NCI-H510A (cell line): ENCODE measurements at regions not wholly inside any gene's neighbourhood (a gene's known extent, or its start where the extent isn't known, plus 50 kb on each side); places are given as distances from the start of the nearest gene placed in this dataset.
"Not testable (repeated sequence)": the region's sequence is repeated elsewhere in the genome, so short reads cannot be mapped to it uniquely, and the experiment has no call there.

Experiments
- DNase-seq: peaks from one replicate; lab custom pipeline; 2025; lab: John Stamatoyannopoulos, UW

DNA sequence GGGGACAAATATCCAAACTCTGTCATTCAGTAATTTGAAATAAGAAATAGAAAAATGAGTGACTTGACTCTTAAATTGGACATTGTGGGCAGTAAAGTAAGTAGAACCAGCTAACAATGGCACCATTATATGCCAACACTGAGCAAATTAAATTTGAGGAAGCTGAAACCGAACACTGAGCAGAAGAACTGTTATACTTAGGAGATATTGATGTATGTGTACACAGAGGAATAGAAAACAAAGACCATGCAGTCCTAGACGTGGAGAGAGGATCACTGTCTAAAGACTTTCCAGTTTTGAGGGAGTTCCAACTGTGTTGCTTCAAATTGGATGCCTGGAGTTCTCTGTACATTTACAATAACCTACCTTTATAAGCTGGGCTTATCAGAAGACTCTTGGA, 427.0 kb upstream of the EYS start:
- DNase-seq, result no peak

DNA sequence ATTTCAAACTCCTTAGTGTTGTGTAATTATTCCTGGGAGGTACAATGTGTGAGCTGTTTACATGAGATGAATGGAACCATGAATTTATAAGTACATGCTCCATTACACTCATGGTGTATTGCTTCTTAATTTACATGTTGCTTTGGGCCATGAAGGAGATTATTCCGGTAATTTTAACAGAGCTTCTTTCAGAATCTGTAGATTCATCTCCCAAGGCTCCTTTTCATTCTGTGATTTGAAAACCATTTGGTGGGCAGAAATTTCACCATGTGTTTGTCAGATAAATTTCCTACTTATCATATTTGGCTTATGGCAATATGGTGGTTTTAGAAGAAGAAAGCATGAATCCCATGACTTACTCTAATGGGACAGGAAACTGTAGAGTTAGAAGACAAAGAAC, 421.6 kb upstream of the EYS start:
- DNase-seq, result no peak

DNA sequence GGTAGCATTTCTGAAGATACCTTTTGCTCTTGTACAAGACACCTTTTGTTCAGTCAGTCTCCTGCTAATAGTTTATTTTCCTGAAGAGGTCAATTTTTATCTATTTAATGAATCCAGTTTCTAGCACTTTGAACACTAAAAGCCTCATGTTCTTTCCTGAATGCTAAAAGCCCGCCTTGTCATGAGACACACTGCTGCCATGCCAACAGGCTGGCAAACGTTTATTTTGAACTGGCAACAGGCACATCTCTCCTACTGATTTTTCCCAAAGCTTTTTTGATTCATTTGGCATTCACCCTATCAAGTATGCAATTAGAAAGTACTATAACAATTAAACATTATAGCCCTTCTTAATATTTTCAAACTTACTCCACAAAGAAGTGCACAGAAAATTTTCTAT, 421.2 kb upstream of the EYS start:
- no peak for DNase-seq

DNA sequence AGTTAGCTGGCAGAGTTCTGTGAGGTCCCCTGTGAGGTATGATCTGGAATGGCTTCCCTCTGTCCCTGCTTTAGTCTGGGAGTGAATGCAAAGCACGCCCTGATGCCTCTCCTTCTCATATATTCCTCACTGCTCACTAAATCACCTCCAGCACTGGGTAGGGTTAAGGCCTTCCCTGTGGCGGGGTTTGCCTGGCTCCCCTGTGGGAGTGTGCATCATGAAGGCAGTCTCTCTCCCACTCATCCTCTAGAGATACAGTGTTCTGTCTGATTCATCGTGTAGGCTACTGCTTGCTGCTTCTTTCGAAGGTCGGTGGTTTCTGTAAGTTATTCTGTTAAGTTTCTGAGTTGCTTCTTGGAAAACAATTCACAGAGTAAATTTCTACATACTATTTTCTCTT, 420.0 kb upstream of the EYS start:
- no peak for DNase-seq

DNA sequence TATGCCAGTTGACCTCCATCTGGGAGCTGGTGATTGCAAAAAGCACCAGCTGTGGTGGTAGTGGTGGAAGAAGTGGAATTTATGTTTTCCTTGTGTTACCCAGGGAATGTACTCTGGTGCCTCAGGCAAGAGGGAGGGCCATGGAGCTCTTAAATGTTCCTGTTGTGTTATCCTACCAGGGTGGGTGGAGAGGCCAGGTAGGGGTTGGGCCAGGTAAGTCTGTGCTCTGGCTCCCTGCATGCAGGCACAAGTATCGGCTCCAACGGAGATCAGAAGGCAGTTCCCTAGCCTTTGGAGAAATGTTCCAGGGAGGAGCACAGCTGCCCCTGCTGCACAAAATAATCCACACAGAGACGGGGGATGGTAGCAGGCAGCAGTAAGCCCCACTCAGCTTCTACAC, 419.3 kb upstream of the EYS start:
- DNase-seq, result no peak

DNA sequence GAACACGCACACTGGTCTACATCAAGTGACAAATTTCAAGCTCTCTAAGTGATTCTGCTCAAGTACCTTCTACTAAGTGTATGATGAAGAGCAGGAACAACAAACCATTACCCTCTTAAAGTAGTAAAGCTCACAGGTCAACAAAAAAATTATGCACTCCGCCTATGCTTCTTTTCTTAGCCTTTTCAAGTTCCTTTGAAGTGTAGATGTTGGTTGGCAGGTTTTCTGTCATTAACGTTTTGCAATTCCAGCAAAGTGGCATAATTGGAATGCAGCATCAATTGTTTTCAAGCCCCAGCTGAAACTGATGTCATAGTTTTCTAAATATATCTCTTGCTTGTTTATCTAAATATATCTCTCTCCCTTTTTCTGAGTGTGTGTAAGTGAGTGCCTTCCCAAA, 396.9 kb upstream of the EYS start:
- peak; percentile 11 for DNase-seq

DNA sequence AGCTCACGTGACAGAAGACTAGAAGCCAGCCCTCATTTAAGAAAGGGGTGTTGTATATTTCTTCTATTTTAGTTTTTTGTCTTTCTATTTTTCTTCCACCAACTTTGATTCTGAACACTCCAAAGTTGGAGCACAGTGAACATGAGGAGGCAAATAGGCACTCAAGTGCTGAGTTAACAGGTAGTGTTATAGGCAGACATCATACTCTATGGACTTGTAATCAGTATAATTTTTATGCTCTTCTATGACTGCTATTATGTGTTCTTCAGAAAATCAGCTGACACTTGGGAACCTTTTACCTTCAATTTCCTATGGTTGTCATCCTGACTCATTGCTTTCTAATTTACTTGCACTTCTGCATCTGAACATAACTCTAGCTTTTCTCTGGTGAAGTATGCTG, 396.3 kb upstream of the EYS start:
- DNase-seq, result no peak

DNA sequence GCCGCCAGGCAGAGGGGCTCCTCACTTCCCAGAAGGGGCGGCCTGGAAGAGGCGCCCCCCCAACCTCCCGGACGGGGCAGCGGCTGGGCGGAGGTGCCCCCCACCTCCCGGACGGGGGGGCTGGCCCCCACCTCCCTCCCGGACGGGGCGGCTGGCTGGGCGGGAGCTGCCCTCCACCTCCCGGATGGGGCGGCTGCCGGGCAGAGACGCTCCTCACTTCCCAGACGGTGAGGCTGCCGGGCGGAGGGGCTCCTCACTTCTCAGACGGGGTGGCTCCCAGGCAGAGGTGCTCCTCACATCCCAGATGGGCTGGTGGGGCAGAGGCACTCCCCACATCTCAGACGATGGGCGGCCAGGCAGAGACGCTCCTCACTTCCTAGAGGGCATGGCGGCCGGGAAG, 389.7 kb upstream of the EYS start:
- DNase-seq, result no peak

DNA sequence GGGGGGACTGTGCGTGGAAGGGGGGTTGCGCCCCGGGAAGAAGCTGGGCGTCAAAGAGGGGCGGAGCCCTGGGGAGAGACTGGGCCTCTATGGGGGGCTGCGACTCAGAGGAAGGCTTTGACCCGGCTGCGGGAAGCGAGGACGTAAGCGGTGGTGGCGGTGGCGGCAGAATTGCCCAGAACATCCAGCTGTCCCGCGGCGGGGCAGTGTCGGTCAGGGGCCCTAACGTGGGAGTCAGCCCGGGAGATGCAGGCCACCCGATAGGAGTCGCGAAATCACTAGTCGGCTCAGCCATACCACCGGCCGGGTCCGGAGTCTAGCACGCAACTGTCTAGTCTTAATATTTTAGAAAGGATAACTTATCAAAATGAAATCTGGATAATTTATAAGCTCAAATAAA, 387.6 kb upstream of the EYS start:
- DNase-seq, result no peak

DNA sequence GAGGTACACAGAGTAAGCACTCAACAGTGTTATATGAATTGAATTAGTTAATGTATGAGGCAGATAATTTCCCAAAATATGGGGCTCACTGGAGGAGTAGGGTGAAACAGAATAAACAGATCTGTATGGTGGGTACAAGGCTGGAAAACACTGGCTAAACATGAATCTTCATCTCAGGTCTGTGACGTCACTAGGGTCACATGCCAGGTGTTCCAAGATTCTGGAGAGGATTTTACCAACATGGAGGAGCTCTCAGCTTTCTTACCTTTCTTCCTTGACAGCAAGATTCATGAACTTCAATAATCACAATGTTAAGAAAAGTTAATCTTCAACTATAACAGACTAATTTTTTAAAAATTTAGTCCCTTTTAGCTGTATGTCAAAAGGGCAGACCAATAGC, 385.3 kb upstream of the EYS start:
- DNase-seq, result not testable (repeated sequence)

DNA sequence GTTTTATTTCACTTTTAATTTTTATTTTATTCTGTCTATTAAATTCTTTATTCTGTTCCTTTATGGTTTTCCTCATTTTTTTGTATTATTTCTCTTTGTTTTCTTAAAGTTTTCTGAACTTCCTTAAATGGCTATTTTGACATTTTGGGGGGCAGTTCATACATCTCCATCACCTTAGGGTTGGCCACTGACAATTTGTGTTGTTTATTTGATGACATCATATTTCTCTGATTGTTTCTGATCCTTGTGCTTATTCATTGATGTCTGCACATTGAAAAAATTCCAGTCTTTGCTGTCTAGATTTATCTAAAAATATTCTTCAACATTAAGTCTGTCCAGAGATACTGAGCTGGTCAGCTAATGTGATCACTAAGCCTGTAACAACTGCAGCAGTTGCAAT, 379.5 kb upstream of the EYS start:
- DNase-seq, result no peak

DNA sequence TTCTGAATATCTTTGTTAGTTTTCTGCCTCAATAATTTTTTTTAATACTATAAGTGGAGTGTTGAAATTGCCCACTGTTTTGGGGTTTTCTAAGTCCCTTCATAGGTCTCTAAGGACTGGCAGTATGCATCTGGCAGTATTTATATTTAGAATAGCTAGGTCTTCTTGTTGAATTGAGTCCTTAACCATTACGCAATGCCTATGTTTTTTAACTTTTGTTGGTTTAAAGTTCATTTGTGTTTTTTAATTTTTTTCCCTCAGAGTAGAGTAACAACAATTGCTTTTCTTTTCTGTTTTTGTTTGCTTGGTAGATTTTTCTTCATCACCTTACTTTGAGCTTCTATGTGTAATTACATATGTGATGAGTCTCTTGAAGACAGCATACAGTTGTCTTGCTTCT, 375.9 kb upstream of the EYS start:
- no peak for DNase-seq

DNA sequence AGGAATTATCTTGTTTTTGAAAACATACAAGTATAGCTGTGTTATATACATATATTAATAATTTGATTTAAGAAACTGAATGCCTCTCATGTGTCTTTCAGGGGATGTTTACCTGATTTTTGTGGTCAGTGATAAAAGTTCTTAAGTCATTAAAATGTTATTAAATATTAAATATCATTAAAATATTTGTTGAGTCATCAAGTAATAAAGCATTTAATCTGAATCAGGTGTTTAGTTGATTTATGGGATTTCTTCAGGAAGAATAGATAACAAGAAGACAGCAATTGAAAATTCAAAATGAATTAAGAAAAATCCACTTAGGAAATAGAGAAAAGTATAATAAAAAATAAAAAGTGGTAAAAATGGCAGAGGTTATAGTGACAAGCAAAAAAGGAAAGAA, 361.9 kb upstream of the EYS start:
- DNase-seq, result no peak

DNA sequence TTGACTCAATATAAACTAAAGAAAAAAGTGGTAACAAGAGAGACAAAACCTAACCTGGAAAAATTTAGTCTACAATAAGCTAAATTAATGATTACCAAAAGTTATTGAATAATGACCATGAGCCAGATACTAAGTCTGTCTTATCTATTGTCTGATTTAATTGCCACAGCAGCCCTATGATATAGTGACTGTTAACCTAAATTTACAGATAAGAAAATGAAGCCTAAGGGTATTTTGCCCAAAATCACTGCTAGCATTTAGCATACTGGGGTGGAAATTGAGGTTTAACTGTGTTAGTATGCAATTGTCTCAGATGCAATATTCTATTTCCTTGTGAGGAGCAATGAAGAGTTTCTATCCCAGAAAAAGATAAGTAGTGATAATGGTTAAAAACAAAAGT, 361.0 kb upstream of the EYS start:
- DNase-seq, result no peak

DNA sequence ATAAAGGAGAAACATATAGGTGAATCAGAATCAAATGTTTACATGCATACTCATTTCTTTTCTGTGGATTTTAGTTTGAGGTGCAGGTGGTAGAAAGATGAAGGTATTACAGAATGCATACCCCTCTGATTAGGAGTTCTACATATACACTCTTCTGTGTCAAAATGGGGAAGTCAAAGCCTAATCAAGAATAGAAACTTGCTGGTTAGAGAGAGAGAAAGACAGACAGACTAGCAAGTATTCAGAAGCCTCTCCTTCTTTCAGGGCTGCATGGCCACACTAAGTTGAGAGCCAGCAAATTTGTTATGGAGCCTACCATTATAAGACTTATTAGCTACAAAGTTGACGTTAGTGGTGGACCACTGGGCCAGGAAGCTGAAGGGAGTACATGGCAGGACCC, 358.3 kb upstream of the EYS start:
- no peak for DNase-seq

DNA sequence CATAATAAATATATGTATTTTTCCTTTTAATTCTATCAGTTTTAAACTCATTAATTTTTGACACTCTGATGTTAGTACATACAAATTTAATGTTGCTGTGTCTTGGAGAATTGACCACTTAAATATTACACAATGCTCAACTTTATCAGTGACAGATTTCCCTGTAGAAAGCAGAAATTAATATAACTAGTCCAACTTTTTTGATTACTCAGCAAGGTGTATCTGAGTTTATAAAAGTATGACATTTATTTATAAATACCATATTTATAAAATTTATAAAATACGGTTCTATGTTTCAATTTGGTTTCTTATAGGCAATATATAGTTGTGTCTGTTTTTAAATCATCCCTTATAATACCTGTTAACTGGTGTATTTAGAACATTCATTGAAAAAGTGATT, 350.0 kb upstream of the EYS start:
- DNase-seq, result no peak

DNA sequence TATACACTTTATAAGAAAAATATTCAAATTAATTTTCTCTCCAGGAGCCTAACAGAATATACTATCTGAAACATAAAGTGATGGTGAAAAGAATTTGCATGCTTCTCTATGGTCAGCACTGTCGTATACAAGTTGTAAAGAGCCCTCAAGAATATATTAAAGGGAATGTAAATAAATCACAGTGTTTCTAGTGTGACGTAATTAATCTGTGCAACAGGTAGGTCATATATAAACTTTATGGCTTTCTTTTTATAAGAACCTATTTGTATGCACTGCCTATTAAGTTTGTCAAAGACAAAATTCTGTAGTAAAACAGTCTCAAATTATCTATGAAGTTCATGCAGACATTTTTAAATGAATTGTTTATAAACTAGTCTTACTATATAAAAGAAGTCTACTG, 347.9 kb upstream of the EYS start:
- no peak for DNase-seq

DNA sequence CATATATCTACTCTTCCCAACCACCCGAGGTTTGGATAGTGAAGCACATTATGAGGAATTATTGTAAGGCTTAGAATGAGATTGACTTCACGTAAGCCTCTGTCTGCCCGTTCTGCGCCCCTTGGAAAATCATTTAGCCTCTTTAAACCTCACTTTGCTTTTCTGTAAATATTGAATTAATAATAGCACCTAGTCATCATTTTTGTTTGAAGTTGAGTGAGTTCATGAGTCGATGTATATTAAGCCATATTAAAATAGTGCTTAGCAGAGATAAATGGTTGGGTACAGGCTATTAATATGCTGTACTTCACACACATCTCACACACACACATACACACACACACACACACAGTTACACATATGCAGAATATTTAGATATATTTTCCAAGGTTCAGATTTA, 344.8 kb upstream of the EYS start:
- no peak for DNase-seq

DNA sequence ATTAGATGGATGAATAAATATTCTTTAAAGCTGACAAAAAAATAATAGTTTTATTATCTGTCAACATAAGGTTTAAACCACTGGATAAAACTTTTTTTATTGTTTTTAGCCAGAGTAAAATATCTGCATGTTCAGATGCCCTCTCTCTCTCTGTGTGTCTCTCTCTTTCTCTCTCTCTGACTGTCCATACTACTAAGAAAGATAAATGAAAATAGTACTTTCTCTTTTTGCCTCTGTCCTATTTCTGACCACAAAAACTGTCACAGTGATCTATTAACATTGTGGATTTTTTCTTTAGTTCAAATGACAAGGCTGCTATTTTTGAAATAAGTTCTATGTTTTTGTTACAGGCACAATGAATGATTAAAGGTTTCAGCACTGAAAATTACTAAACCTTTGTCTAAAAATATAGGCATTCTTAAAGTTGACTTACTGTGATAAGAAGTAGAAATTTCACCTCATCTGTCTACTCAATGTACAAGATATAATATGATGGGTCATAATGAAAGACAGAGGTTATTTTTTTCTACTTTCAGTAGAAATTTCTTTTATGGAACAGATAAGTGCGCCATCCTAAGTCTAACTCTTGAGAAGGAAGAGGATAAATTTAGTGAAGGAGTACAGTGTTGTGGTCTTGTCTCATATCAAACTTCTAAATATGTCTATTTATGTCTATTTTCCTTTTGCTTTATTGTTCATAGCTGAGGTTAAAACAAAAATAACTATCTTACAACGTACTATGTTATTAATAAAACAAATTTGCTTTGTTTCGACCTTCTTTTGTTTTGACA, 341.9 kb upstream of the EYS start:
- DNase-seq, result no peak

DNA sequence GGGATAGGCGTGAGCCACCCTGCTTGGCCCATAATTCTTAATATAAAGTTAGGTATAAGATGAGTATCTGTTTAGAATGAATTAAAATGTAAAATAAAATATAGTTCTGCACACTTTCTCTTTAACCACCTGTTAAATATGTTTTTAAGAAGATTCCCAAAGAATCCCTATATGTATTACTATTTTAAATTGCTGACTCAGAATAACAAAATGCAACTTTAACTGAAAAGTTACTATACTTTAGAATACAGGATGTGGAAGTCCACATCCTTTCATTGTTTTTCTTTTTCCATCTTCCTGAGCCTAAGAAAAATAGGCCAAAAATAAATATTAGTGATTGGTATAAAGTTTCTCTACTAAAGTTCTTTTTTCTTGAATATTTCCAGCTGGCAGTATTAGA, 325.6 kb upstream of the EYS start:
- DNase-seq, result no peak

DNA sequence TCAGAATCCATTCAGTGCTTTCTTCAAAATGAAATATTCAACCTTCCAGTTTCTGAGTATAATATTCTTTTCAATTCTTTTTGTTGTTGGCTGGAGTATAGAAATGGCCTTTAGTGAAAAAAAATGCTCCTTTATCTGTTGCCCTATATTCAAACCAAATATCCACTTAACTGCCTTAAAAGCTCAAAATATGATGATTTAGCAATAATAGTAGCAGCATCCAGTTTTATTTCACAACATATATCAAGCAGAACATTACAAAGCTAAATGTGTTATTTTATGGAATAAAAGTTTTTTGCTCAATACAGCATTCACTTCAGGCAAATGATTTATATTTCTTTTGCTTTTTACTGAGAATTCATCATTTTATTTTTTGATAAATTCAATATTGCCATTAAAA, 322.4 kb upstream of the EYS start:
- no peak for DNase-seq

DNA sequence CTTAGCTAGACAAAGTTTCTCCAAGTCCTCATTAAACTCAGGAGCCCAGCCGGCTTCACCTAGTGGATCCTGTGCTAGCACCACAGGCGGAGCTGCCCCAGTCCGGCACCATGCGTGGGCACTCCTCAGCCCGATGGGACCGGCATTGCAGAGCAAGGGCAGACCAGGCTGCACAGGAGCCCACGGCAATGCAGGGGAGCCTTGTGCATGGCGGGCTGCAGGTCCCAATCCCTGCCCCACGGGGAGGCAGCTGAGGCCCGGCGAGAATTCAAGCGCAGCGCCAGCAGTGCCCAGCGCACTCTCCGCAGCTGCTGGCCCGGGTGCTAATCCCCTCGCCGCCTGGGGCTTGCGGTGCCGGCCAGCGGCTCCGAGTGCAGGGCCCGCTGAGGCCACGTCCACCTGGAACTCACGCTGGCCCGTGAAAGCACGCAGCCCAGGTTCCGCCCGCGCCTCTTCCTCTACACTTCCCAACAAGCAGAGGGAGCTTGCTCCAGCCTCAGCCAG, 292.3 kb upstream of the EYS start:
- DNase-seq, result no peak

DNA sequence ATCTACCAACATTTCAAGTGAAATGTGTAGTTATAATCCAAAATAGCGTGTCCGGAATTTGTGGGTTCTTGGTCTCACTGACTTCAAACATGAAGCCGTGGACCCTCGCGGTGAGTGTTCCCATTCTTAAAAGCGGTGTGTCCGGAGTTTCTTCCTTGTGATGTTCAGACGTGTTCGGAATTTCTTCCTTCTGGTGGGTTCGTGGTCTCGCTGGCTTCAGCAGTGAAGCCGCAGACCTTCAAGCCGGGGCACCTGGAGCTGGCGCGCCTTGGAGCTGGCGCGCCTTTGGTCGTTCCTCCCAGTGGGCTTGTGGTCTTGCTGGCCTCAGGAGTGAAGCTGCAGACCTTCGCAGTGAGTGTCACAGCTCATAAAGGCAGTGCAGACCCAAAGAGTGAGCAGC, 291.5 kb upstream of the EYS start:
- no peak for DNase-seq

DNA sequence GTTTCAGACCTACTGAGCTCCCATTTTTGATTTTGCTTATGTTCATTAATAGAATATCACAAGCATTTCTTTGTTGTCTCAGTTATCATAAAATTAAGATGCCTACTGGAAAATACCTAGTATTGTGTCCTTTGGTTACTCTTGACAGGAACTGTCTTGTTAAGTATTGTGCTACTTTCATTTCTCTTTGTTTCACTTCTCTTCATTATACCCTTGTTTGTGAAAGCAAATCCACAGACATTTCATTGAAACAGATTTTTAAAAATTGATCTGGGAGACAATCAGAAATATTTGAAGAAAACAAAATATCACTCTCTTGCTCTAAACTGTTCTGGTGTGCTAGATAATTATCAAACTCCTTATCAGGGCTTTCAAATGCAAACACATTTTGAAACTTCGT, 290.5 kb upstream of the EYS start:
- DNase-seq, result no peak

DNA sequence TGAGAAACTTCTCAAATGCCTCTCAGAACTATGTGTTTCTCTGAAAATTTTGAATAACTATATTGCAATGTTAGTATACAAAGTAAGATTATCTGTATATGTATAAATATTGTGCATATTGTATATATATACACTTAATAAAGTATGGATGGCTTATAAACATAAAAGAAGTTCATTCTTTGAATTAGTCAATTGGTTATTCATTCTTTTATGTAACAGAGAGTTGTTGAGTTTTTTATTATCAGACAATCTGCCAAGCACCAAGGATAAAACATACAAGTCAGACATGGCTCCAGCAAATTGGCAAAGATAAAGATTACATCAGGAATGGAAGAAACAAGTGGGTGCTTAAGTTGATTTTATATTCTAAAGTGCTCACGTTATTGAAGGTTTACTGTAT, 289.1 kb upstream of the EYS start:
- no peak for DNase-seq
